Progenitor cell of endocrine pancreas (in vitro differentiated cells): ENCODE measurements at regions not wholly inside any gene's neighbourhood (a gene's known extent, or its start where the extent isn't known, plus 50 kb on each side); places are given as distances from the start of the nearest gene placed in this dataset.

Source experiments
- DNase-seq: peaks from one replicate; pipeline ENCODE4 v3.0.0; 2021; ENCODE audit warnings: low spot score; ENCODE audit not compliant: unreplicated experiment
- H3K27ac Mint-ChIP-seq: 2 replicates; pipeline ENCODE4 v1.8.0; 2021; ENCODE audit warnings: mild to moderate bottlenecking, moderate library complexity, mixed read lengths
- H3K27me3 Mint-ChIP-seq: 2 replicates; pipeline ENCODE4 v1.8.0; 2021; ENCODE audit warnings: mixed read lengths
- H3K36me3 Mint-ChIP-seq: 2 replicates; pipeline ENCODE4 v1.8.0; 2022; ENCODE audit warnings: mixed read lengths; ENCODE audit not compliant: insufficient read depth
- H3K4me1 Mint-ChIP-seq: 2 replicates; pipeline ENCODE4 v1.8.0; 2021; ENCODE audit warnings: low read depth, mixed read lengths
- H3K4me3 Mint-ChIP-seq: 2 replicates; pipeline ENCODE4 v1.8.0; 2021; ENCODE audit warnings: low read depth, mild to moderate bottlenecking, moderate library complexity, mixed read lengths
- H3K9me3 Mint-ChIP-seq: 2 replicates; pipeline ENCODE4 v1.8.0; 2021; ENCODE audit warnings: low read depth, mixed read lengths
- CTCF ChIP-seq: fragments of 200-600 bp; sonication (generic); IDR thresholded peaks from one replicate; pipeline ENCODE4 v1.5.0; 2021; ENCODE audit warnings: antibody characterized with exemption, mild to moderate bottlenecking; ENCODE audit not compliant: unreplicated experiment

GRCh38 chr4:110296892-110297291 is 98.5 kb upstream of the ELOVL6 start:
- no peak for DNase-seq
- Mint-ChIP-seq H3K27ac (no peak overlapping the region), H3K36me3 (no peaks in the 10 kb centered on the region), H3K4me1 (no peaks in the 10 kb centered on the region), H3K4me3 (no peak overlapping the region), H3K27me3 (peaks cover 3% of the 10 kb centered on the region), H3K9me3 (no peaks in the 10 kb centered on the region)
- no peak for TF ChIP-seq CTCF

- H3K36me3 Mint-ChIP-seq, result no peaks in the 10 kb centered on the region
- DNase-seq, result no peak
- no peak for TF ChIP-seq CTCF
- H3K4me3 Mint-ChIP-seq, result no peak overlapping the region
- H3K27me3 Mint-ChIP-seq, result peaks cover 3% of the 10 kb centered on the region
- H3K27ac Mint-ChIP-seq, result no peak overlapping the region
- no peaks in the 10 kb centered on the region for H3K9me3 Mint-ChIP-seq
- H3K4me1 Mint-ChIP-seq, result no peaks in the 10 kb centered on the region
These were observed 95.8 kb upstream of the ELOVL6 start for GRCh38 chr4:110294165-110294564.

GRCh38 chr4:110292994-110293744 is 94.8 kb upstream of the ELOVL6 start:
- H3K4me1 Mint-ChIP-seq, result no peaks in the 10 kb centered on the region
- no peak for DNase-seq
- no peak overlapping the region for H3K27ac Mint-ChIP-seq
- no peaks in the 10 kb centered on the region for H3K36me3 Mint-ChIP-seq
- H3K27me3 Mint-ChIP-seq, result peaks cover 3% of the 10 kb centered on the region
- H3K9me3 Mint-ChIP-seq, result no peaks in the 10 kb centered on the region
- no peak for TF ChIP-seq CTCF
- H3K4me3 Mint-ChIP-seq, result no peak overlapping the region

- Mint-ChIP-seq H3K4me1 (no peaks in the 10 kb centered on the region), H3K27me3 (no peaks in the 10 kb centered on the region), H3K9me3 (no peaks in the 10 kb centered on the region), H3K36me3 (no peaks in the 10 kb centered on the region), H3K4me3 (no peak overlapping the region), H3K27ac (no peak overlapping the region)
- DNase-seq, result no peak
- no peak for TF ChIP-seq CTCF
These were observed 92.1 kb upstream of the ELOVL6 start for GRCh38 chr4:110290511-110290910.

- no peak for DNase-seq
- no peak overlapping the region for H3K27ac Mint-ChIP-seq
- no peak overlapping the region for H3K4me3 Mint-ChIP-seq
- H3K36me3 Mint-ChIP-seq, result no peaks in the 10 kb centered on the region
- no peak for TF ChIP-seq CTCF
- no peaks in the 10 kb centered on the region for H3K27me3 Mint-ChIP-seq
- no peaks in the 10 kb centered on the region for H3K9me3 Mint-ChIP-seq
- no peaks in the 10 kb centered on the region for H3K4me1 Mint-ChIP-seq
These were observed 91.2 kb upstream of the ELOVL6 start for GRCh38 chr4:110289601-110290100.
